Astrocyte of the cerebellum (primary cell): ENCODE measurements at regions not wholly inside any gene's neighbourhood (a gene's known extent, or its start where the extent isn't known, plus 50 kb on each side); places are given as distances from the start of the nearest gene placed in this dataset.
"Not testable (repeated sequence)": the region's sequence is repeated elsewhere in the genome, so short reads cannot be mapped to it uniquely, and the experiment has no call there.

Experiments
- DNase-seq: peaks from one replicate; pipeline ENCODE4 v3.0.0-alpha.2; 2011; ENCODE audit warnings: low read depth
- H3K4me3 ChIP-seq: 2 replicates; pipeline ENCODE4 v1.5.1; 2011; ENCODE audit warnings: mild to moderate bottlenecking, low read depth, low read length, moderate library complexity
- in situ Hi-C: cut with HindIII; loops from 2 replicates; pipeline ENCODE4 v1.10.0; 2017; ENCODE audit warnings: low sequenced_read_pairs
- TF ChIP-seq, protein P1 (sequence below): IDR thresholded peaks from 2 replicates; pipeline ENCODE4 v1.5.1; 2012; ENCODE audit warnings: low read length, low read depth, moderate library complexity, mild to moderate bottlenecking; ENCODE audit errors: missing control alignments

- H3K4me3 ChIP-seq, result no peak overlapping the region
- DNase-seq, result no peak
- in situ Hi-C loops, result no loop called here
- TF ChIP-seq, protein P1, sequence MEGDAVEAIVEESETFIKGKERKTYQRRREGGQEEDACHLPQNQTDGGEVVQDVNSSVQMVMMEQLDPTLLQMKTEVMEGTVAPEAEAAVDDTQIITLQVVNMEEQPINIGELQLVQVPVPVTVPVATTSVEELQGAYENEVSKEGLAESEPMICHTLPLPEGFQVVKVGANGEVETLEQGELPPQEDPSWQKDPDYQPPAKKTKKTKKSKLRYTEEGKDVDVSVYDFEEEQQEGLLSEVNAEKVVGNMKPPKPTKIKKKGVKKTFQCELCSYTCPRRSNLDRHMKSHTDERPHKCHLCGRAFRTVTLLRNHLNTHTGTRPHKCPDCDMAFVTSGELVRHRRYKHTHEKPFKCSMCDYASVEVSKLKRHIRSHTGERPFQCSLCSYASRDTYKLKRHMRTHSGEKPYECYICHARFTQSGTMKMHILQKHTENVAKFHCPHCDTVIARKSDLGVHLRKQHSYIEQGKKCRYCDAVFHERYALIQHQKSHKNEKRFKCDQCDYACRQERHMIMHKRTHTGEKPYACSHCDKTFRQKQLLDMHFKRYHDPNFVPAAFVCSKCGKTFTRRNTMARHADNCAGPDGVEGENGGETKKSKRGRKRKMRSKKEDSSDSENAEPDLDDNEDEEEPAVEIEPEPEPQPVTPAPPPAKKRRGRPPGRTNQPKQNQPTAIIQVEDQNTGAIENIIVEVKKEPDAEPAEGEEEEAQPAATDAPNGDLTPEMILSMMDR, result no peak
Observed at GRCh38 chr12:58009405-58010195, 68.2 kb downstream of the ATP23 start.

DNA sequence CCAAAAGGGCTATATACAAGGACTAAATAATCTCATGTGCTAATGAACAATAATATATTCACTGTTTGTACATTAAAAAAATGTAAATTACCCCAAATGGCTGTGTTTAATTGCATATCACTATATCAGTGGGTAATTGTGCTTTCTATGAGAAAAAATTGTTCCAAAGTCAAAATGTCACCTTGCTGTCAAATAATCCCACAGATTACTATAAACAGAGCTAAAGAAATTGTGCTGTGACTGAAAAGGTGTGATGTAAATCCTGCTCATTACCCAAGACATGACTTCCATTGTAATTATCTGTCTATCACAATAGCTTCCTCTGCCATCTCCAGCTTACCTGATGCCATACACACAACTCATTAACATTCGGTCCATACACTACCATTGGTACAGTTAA lies 70.3 kb downstream of the ATP23 start:
- in situ Hi-C loops, result no loop called here
- DNase-seq, result no peak
- TF ChIP-seq, protein P1, result no peak
- no peak overlapping the region for H3K4me3 ChIP-seq

DNA sequence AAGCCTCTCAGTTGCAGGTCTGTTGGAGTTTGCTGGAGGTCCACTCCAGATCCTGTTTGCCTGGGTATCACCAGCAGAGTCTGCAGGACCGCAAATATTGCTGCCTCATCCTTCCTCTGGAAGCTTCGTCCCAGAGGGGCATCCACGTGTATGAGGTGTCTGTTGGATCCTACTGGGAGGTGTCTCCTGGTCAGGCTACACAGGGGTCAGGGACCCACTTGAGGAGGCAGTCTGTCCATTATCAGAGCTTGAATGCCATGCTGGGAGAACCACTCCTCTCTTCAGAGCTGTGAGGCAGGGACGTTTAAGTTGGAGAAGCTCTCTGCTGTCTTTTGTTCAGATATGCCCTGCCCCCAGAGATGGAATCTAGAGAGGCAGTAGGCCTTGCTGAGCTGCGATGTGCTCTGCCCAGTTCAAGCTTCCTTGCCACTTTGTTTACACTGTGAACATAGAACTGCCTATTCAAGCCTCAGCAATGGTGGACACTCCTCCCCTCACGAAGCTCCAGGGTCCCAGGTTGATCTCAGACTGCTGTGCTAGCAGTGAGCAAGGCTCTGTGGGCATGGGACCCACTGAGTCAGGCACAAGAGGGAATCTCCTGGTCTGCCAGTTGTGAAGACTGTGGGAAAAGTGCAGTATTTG lies 81.1 kb downstream of the ATP23 start:
- in situ Hi-C loops, H3K4me3 ChIP-seq, DNase-seq: not testable (repeated sequence)

GRCh38 chr12:58025431-58025830 lies 84.1 kb downstream of the ATP23 start:
- TF ChIP-seq, protein P1, result no peak
- in situ Hi-C loops, result no loop called here
- H3K4me3 ChIP-seq, result no peak overlapping the region
- no peak for DNase-seq

DNA sequence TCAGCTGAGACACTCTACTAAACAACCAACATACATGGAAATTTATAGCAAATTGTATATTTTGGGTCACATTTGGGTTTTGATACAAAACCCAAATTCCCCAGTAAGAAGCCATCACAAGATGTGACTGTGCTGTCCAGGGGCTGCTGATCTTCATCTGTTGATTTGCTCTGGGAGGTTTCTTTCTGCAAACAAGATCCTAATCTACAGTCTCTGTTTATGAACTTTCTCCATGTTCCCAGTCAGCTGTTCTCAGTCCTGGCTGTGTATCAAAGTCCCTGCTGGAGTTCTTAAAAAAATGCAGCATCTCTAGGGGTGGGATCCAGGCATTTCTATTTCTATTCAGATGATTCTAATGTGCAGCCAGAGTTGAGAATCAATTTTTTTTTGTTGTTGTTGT lies 85.1 kb downstream of the ATP23 start:
- no peak overlapping the region for H3K4me3 ChIP-seq
- no peak for DNase-seq
- TF ChIP-seq, protein P1, result no peak
- in situ Hi-C loops, result no loop called here

GRCh38 chr12:58026897-58027891 lies 85.8 kb downstream of the ATP23 start:
- TF ChIP-seq, protein P1, result no peak
- no peak overlapping the region for H3K4me3 ChIP-seq
- DNase-seq, result peak; percentile 27
- in situ Hi-C loops, result no loop called here
